GM19043 (cell line): ENCODE measurements at regions not wholly inside any gene's neighbourhood (a gene's known extent, or its start where the extent isn't known, plus 50 kb on each side); places are given as distances from the start of the nearest gene placed in this dataset.

Experiments
- ATAC-seq: cut with Tn5 transposase; IDR thresholded peaks from one replicate; pipeline ENCODE4 v1.9.1; 2021; ENCODE audit warnings: low read depth; ENCODE audit not compliant: unreplicated experiment

GRCh38 chr14:38430522-38430921 is 174.6 kb upstream of the CLEC14A start:
- ATAC-seq: no peak

DNA sequence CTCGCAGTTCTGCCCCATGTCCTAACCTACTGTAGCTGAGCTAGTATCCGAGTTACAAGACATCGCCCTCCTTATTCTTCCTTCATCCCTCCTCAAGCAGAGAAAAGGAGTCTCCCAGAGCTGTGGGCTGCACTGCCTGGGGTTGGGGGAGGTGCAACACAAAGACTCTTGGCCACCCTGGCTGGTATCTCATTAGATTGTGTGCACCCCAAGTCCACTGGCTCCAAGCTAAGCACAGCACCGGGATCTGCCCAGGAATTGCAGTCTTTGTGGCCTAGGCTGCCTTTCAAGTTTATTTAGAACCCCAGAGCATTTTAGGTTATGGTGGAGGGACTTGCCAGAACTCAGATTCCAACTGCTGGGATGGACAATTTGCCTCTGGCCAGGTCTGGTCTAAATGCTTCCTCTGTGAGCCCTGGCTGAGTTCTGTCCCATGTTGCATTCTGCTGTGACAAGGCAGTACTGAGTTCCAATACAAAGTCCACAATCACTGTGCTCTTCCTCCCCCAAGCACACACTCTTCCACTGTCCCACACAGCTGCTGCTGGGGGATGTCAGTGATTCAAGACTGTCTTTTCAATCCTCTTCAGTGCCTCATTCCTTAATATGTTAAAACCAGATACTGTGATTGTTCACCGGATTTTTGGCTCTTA is 169.6 kb upstream of the CLEC14A start:
- ATAC-seq: no peak

- ATAC-seq: no peak
Observed at GRCh38 chr14:38420048-38420447, 164.2 kb upstream of the CLEC14A start.

DNA sequence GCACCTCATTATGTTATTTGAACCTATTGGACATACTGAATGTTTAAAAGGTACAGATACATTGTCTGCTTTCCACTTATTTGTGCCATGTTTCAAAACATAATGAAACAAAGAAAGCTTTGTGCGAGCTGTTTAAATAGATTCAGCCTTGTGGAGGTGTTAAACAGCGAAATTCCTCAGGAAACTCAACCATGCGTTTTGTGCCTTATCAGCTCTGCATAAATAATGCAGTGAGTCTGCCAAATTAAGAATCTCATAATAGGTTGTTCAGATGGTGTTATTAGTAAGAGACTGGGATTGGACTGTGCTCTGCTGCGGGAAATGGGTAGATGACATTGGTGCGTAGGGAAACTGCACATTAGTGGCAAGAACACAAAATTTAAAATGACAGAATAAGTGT is 163.7 kb upstream of the CLEC14A start:
- ATAC-seq: no peak

DNA sequence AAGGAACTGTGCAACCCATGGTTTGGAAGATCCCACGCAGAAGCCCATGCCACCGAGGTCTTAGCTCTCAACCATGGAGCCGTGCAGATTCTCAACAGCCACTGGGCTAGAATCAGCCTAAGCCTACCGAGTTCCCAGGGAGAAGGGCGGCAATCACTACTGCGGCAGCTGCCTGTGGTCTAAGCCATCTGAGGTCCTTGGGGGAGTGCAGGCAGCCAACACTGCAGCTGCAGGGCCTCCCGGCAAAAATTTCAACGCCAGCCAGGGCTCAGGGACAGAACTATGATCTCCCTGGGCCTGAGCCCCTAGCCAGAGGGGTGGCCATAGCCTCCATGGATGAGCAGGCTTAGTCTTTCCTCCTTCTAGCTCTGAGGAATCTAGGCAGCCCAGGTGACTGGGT is 156.8 kb upstream of the CLEC14A start:
- no peak for ATAC-seq

DNA sequence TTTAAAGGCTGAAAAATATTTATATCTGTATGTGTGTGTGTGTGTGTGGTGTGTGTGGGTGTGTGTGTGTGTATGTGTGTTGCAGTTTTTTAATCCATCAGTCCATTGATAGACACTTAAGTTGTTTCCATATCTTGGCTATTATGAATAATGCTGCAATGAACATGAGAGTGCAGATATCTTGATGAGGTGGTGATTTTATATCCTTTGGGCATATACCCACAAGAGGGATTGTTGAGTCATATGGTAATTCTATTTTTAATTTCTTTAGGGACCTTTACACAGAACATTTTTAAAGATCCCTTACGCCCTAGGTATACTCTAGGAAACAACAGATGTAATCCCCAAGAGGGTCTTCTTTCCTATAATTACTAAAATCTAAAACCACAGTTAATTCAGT is 154.5 kb upstream of the CLEC14A start:
- ATAC-seq: no peak

DNA sequence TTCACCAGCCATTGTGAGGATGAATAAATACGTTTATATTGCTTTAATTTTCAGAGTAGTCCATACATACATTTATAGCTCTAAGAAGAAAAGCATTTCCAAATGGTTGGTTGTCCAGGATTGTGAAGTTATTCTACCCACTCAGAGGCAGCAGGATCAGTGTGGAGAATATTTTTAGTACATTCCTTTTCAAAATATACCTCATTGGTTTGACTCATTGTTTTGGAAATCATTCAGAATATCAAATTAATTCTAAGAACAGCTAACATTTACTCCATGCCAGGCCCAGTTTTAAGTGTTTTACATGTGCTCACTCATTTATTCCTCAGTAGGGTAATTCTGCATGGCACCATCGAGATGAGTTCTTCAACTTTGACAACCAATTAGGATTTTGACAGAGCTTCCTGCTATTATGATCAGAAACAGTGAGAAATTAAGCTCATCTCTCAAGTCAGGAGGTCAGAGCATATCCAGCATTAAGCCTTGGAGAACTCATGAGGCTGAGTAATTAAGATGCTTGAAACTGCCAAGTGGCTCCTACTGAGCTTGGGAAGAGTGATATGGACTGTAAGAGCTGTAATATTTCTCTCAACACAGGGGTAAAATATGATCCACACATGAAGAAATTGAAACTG is 153.3 kb upstream of the CLEC14A start:
- ATAC-seq: no peak

DNA sequence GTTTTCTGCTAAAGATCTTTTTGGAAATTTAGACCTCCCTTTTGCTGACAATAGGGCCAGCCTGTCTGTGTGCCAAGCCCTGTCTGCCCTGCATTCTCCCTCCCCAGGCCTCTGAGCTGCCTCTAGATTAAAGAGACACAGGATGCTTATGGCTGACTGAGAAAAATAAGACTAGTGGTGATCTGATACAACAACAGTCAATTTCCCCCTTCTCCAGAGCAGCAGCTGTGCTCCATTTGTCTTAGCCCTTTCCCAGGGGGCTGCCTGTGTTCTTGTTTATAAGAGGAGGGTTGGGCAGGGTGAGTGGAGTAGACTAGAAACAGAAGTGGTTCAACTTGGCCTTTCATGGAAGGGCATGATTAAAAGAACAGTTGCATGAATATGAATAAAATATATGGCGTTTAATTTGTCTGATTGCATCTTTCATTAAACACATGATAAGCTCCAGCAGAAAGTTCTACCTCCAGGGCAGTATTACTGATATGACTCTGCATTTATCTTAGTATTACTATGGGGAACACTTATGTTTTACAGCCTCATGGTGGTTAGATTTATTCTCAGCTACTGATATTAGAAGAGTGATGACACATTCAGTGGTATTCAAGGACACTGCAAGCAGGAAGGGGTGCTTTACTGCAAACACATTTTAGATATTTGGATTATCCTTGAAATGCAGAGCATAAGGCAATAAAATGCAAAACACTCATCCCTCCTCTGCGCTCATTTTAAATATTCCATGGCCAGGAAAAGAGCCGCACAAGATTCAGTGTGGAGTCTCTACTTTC is 150.2 kb upstream of the CLEC14A start:
- no peak for ATAC-seq

GRCh38 chr14:38404616-38405015 is 148.7 kb upstream of the CLEC14A start:
- ATAC-seq: no peak

- ATAC-seq: no peak
Observed at GRCh38 chr14:38404100-38404541, 148.2 kb upstream of the CLEC14A start.

DNA sequence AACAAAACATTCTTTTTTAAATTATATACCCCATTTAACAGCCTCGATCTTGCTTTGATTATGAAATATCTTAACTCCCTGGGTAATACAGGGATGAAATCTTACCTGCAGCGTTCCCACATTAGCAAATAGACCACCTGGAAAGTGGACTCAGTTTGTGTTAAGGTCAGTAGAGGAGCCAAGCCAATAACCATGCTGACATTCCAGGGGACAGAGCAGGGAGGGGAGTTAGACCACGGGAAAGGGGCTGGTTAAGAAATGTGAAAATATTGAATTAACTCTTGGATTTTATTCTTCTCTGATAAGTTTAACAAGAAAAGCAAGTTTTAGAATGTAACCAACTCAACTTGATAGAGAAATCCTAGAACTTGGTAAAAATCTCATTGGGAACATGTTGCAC is 144.9 kb upstream of the CLEC14A start:
- ATAC-seq: no peak

DNA sequence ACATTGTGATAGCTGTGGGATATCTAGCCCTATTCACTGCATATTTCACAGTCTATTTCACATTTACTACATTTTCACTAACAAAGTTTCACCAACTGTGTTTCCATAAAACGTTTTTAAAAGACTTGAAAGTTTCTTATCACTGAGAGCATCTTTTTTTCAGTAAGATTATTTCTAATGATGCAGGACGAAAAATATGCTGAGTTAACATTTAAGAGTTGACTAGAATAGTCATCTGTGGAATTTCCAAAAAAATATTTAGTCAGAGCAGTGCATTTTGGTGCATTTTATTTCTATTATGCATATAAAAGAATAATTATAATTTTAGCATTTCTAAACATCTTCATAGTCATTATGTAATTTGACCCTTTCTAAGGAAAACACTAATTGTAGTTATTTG is 143.8 kb upstream of the CLEC14A start:
- no peak for ATAC-seq

GRCh38 chr14:38394767-38395166 is 138.9 kb upstream of the CLEC14A start:
- no peak for ATAC-seq

GRCh38 chr14:38394064-38394463 is 138.2 kb upstream of the CLEC14A start:
- ATAC-seq: no peak

GRCh38 chr14:38391334-38391733 is 135.4 kb upstream of the CLEC14A start:
- ATAC-seq: no peak

- no peak for ATAC-seq
Observed at GRCh38 chr14:38389681-38390080, 133.8 kb upstream of the CLEC14A start.

DNA sequence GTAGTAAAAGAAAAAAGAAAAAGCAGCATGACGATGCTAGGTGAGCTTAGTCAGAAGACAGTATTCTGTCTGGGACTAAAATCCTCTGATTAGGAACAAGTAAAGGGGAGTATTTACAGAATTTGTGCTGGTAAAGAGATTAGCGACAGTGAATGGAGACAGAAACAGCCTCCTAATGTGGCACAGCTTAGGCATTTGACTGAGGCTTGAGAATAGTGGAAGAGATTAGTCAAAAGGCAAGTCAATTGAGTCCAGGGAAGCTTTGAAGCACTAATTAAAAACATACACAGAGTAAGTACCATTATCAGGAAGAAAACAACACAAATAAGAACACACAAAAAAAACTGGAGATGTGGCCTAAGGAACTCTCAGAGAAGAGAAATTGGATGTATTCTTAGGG is 131.9 kb upstream of the CLEC14A start:
- ATAC-seq: no peak

DNA sequence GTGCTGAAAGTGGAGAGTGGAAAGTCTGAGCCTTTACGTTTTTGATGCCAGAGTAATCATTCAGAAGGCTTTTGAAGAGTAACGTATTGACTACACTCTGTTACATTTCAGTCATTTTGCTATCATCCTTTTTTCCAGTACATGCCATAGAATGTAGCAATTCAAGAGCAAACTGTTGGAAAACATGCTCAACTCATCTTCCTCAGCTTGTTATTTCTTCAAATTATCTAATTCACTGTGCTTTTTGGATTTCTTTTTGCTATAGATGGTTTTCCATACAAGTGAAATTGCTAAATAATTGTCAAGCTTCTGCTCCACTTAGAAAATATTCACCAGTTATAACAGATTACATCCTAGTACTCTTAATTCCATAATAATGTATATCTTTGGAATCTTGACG is 129.9 kb upstream of the CLEC14A start:
- no peak for ATAC-seq

- no peak for ATAC-seq
Observed at GRCh38 chr14:38385343-38385742, 129.4 kb upstream of the CLEC14A start.

DNA sequence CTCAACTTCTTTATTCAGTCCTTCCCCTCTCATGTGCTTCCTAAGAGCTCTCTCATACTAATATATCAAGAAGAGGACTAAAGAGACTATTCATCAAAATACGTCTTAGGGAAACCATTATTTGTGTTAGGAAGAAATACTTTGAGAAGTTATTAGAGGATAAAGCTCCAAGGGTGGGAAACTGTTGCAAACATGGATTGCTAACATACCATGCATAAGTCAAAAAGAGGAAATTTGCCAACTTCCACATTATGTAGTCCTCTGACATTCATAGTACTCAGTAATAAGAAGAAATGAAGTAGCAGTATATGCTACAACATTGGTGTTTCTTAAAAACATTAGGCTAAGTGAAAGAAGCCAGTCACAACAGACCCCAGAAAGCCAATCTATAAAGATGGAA is 128.8 kb upstream of the CLEC14A start:
- no peak for ATAC-seq

DNA sequence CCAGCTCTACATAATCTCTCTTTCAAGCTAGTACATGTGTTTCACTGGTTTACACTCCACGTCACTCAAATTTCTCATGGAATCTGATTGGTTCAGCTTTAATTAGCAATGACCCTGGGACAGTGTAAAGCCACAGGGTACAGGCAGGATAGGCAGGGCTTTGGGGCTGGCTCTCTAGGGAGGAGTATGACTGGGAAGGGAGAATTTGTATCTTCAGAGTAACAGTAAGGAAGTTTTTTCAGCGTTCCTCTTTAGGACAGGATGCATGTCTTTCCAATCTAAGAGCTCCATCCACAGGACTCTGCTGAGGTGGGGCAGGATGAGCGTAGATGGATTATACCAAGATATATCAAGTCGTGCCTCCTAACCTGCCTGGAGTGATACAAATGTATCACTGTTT is 112.0 kb upstream of the CLEC14A start:
- ATAC-seq: no peak

- ATAC-seq: no peak
Observed at GRCh38 chr14:38366374-38366773, 110.5 kb upstream of the CLEC14A start.
